ENCODE measurements at regions not wholly inside any gene's neighbourhood (a gene's known extent, or its start where the extent isn't known, plus 50 kb on each side); places are given as distances from the start of the nearest gene placed in this dataset.

DNA sequence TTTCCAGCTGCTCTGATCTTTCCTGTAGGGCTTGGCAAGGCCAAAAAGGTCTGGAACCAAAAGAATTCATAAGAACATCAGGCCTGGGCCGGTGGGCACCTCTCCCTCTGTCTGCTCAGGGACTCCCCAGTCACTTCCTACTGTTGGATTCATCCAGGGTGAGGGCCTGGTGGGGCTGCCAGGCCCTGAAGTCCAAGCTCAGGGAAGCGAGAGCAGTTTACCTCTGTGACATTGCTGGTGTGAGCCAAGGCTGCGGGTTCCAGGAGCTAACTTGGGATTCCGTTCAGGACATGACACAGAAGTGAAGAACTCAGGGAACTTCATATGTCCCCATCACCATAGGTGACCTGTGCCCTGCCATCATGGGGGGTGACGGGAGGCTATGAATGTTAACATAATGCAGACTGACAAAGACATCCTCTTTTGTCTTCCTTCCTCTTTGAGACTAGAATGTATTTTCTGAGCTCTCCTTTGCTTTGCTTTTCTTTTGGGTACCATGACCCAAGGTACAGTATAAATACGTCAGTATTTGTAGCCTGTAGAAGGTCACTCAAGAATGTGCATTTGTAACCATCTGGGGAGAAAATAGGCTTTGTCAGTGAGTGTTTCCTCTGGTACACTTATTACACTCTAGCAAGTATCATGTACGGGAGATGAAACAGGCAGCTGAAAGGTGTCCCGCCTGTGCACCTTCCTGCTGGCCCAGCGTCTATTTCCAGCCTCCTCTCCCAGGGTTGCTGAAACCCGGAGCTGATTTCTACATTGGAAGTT is 130.5 kb upstream of the SLC1A4 start:
- Mint-ChIP-seq H3K27ac (no peak overlapping the region), H3K4me1 (peaks cover 16% of the 10 kb centered on the region), H3K9me3 (no peaks in the 10 kb centered on the region), H3K4me3 (no peak overlapping the region), H3K36me3 (no peaks in the 10 kb centered on the region), H3K27me3 (peaks cover 27% of the 10 kb centered on the region)
- DNase-seq = no peak
- CTCF ChIA-PET = interaction anchor here (0.9 to 2.3 kb wide), 7 partner anchors 8 to 336 kb away, joined by 3 to 8 read pairs (median 4); no protein-coding TSS in a partner anchor

DNA sequence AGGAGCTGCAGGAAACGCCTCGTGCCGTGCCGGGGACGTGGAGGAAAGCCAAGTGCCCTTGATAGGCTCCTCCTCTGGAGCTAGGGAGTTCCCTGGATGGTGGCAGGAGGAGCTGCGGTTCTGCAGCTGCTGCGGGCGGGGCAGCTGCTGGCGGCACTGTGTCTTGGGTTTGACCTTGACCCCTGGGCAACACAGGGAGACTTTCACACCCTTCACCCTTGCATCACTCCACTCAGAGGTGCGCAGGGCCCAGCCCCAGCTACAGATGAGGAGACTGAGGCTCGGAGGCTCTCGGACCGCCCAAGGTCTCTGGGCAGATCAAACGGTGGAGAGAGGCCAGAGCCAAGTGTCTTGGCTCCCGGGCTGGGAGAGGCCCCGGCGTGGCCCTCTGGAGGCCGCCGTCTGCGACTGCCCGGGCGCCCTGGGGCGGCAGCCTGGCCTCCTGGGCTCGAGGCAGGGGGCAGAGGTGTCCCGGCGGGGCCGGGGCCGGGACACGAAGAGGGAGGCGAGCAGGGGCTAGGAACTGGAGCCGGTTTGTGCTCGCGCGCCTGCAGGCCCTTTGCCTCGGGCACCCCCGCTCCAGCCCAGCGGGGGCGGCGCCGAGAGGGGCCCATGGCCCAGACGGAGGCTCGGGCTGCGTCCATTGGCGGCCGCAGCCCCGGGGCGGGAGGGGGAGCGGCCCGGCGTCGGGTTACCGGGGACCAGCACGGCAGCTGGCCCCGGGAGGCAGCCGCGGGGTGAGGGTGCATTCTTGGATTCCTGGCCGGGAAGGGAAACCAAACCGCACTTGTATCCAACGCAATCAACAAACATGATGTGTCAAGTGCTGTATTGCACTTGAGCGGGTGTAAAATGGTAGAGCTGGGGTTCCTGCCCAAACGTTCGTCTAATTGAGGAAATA is 129.6 kb upstream of the SLC1A4 start:
- Mint-ChIP-seq H3K4me3 (no peak overlapping the region), H3K27me3 (peaks cover 26% of the 10 kb centered on the region), H3K4me1 (peaks cover 10% of the 10 kb centered on the region), H3K27ac (no peak overlapping the region), H3K9me3 (no peaks in the 10 kb centered on the region), H3K36me3 (no peaks in the 10 kb centered on the region)
- CTCF ChIA-PET = interaction anchor here (0.9 to 2.3 kb wide), 5 partner anchors 7 to 337 kb away, joined by 3 to 8 read pairs (median 4); no protein-coding TSS in a partner anchor
- peak; percentile 24 for DNase-seq

DNA sequence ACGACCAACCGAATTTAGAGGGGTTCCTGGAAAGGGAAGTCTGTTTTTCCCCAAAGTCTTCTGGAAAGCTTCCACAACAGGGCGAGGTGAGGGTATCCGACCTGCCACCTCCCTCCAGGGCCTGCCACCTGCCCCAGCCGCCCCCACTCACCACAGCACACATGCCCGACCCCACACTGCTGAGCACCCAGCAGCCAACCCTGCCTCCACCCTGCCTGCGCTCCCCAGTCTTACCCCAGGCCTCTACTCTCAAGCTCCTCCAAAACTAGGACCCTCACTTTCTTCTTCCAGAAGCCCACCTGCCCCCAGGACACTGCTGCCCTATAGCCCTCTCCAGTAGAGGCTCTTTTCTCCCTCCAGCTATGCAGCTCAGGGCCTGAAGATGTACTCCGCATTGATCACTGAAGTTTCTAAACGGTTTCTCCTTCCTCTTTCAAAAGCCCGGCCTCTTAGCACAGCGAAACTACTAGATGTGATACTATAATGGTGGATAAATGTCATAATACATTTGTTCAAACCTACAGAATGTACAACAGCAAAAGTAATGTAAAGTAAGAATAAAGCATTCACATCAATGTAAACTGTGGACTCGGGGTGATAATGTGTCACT is 128.8 kb upstream of the SLC1A4 start:
- Mint-ChIP-seq H3K36me3 (no peaks in the 10 kb centered on the region), H3K9me3 (no peaks in the 10 kb centered on the region), H3K4me1 (peaks cover 4% of the 10 kb centered on the region), H3K27me3 (peaks cover 20% of the 10 kb centered on the region), H3K4me3 (no peak overlapping the region), H3K27ac (no peak overlapping the region)
- CTCF ChIA-PET = interaction anchor here (2.3 kb wide), 1 partner anchor 337 kb away, joined by 6 read pairs; no protein-coding TSS in a partner anchor
- no peak for DNase-seq

DNA sequence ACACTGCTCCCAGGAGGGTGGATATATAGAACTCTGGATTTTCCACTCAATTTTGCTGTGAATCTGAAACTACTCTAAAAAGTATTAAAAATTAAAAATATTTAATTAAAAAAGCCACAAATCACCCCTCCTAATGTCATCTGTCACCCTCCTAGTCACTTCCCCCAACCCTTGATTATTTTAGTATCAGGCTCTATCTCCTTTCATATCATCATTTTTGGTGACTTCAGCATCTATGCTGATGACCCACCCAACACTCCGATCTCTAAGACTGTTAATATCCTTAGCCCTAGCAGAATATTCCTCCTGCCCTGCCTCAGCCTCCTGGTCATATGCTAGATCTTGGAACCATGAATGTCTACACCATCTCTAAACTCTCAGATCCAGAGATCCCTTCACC is 128.3 kb upstream of the SLC1A4 start:
- CTCF ChIA-PET = interaction anchor here (2.1 kb wide), 1 partner anchor 214 kb away, joined by 9 read pairs; no protein-coding TSS in a partner anchor
- no peaks in the 10 kb centered on the region for H3K9me3 Mint-ChIP-seq
- H3K36me3 Mint-ChIP-seq = no peaks in the 10 kb centered on the region
- peaks cover 4% of the 10 kb centered on the region for H3K4me1 Mint-ChIP-seq
- no peak overlapping the region for H3K27ac Mint-ChIP-seq
- DNase-seq = no peak
- peaks cover 22% of the 10 kb centered on the region for H3K27me3 Mint-ChIP-seq
- H3K4me3 Mint-ChIP-seq = no peak overlapping the region

DNA sequence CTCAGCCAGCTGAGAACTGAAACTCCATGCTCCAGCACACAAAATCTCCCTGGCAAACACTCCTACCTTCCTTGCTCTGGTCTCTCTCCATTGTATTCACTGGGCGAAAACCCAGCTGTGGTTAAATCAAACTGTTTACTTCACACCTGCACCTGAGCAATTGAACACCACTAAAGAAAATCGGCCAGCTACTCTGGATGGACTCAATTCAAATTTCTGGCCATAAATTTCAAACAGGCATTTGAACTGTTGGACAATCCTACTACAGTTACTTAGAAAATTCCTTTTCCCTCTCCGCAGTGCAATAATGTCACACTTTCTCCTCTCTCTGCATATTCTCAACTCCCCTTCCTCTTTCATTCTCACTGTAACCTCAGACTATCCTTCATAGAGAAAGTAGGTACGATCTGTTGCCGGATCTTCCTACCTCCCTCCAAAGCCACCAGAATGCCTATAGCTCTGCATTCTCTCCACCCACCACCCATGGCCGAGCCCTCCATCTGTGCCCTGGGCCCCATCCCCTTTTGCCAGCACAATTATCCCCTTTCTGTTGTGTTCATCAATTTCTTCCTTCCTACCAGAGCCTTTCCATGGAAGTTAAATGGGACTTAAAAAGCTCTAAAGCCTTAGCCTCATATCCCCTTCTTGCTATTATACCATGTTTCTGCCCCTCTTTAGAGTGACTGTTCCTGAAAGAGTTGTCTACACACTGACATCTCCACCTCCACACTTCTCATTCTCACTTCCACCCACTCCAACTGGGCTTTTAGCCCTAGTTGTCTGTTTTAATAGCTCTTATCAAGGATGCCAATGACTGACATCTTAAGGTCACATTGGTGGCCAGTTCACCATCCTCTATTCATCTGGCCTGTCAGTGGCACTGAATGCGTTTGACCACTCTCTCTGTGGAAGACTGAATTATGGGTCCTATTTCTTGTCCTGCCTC is 127.5 kb upstream of the SLC1A4 start:
- H3K9me3 Mint-ChIP-seq = no peaks in the 10 kb centered on the region
- CTCF ChIA-PET = interaction anchor here (0.7 to 2.1 kb wide), 7 partner anchors 111 to 907 kb away, joined by 3 to 9 read pairs (median 4); partner anchors contain the start of gene SERTAD2
- no peak overlapping the region for H3K4me3 Mint-ChIP-seq
- DNase-seq = no peak
- H3K27me3 Mint-ChIP-seq = peaks cover 29% of the 10 kb centered on the region
- H3K36me3 Mint-ChIP-seq = no peaks in the 10 kb centered on the region
- no peak overlapping the region for H3K27ac Mint-ChIP-seq
- peaks cover 4% of the 10 kb centered on the region for H3K4me1 Mint-ChIP-seq

DNA sequence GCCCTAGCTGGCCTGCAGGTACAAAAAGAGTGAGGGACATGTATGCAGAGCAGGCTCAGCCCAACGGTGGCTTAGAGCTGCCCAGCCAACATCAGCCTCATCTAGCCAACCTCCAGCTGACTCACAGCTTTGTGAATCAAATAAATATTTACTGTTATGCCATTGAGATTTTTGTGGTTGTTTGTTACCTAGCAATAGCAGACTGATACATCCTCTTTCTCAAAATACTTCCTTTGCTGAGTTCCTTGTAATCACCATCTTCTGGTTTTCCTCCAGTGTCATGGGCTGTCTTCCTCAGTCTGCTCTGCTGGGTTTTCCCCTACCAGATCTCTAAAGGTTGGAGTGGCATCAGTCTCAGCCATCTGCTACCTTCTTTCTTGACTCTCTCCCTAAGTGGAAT is 126.6 kb upstream of the SLC1A4 start:
- Mint-ChIP-seq H3K4me1 (peaks cover 4% of the 10 kb centered on the region), H3K36me3 (no peaks in the 10 kb centered on the region), H3K9me3 (no peaks in the 10 kb centered on the region), H3K27me3 (peaks cover 35% of the 10 kb centered on the region), H3K27ac (no peak overlapping the region), H3K4me3 (no peak overlapping the region)
- no peak for DNase-seq
- CTCF ChIA-PET = interaction anchor here (0.7 to 2.4 kb wide), 11 partner anchors 29 to 908 kb away, joined by 3 to 9 read pairs (median 3); partner anchors contain the start of gene SERTAD2

DNA sequence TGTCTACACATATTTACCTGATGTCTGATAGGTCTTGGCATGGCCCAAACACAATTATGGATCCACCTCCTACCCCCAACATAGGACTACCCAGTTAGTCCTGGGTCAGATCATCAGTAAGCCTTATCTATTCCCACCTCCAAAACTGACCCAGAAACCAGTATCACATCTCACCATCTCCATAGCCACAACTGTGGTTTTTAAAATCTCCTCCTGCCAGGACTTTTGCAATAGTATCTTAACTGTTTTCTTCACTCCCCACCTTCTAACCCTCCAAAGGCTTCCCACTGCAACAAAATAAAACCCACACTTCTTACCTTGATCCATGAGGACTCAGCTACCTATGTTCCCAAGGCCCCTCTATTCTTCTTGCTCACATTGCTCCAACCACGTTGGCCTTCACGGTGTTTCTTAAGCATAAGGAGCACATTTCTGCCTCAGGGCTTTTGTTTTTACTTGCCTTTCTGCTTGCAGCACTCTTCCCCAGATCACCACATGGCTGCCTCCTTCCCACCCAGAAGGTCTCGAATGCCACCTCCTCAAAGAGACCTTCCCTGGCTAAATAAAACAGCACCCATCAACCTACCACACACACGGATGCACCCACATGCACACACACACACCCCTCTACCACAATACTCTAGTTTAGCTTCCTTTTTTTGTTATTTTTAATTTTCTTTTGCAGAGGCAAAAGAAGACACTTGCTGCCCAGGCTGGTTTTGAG is 125.9 kb upstream of the SLC1A4 start:
- CTCF ChIA-PET = interaction anchor here (0.9 to 2.4 kb wide), 12 partner anchors 30 to 532 kb away, joined by 3 to 9 read pairs (median 4); partner anchors contain the start of genes AFTPH and SERTAD2
- Mint-ChIP-seq H3K4me3 (no peak overlapping the region), H3K36me3 (no peaks in the 10 kb centered on the region), H3K4me1 (peaks cover 4% of the 10 kb centered on the region), H3K27ac (no peak overlapping the region), H3K9me3 (no peaks in the 10 kb centered on the region), H3K27me3 (peaks cover 35% of the 10 kb centered on the region)
- DNase-seq = no peak

DNA sequence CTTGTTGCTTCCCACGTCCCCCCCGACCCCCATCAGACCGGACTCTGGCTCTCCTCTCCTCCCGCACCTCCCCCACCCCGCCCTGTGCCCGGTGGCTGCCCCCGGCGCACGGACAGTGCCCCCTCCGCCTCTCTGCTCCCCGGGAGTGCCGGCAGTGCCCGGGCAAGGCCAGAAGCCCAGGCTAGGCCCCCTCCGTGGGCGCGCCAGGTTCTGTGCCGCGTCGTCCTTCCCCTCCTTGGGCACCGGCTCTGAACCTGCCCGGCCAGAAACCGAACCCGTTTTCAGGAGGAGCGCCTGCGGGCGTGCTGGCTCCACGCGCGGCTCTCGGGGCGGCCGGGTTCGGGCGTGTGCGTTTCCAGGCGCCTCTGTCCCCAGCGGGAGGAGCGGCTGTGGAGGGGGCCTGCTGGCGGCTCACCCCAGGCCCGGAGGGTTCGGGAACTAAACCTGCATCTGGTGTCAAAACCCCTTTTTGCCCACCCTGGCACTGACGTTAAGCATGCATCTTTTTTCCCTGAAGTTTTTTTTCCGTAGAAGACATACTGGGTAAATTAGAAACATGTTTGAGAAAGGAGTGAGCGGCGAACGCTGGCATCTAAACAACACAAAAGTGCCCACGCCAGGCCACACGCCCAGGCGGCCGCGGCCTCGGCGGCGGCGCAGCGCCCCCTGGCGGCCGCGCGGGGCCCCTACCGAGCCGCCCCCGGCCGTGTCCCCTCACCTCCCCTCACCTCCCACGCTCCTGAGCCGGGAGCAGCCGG is 123.9 kb upstream of the SLC1A4 start:
- peak overlapping the region; percentile 66 for H3K4me3 Mint-ChIP-seq
- H3K36me3 Mint-ChIP-seq = no peaks in the 10 kb centered on the region
- H3K27me3 Mint-ChIP-seq = peaks cover 39% of the 10 kb centered on the region
- H3K27ac Mint-ChIP-seq = no peak overlapping the region
- H3K9me3 Mint-ChIP-seq = no peaks in the 10 kb centered on the region
- DNase-seq = peak; percentile 69
- CTCF ChIA-PET = interaction anchor here (0.6 to 2.4 kb wide), 6 partner anchors 214 to 342 kb away, joined by 3 to 9 read pairs (median 6); no protein-coding TSS in a partner anchor
- H3K4me1 Mint-ChIP-seq = no peaks in the 10 kb centered on the region

DNA sequence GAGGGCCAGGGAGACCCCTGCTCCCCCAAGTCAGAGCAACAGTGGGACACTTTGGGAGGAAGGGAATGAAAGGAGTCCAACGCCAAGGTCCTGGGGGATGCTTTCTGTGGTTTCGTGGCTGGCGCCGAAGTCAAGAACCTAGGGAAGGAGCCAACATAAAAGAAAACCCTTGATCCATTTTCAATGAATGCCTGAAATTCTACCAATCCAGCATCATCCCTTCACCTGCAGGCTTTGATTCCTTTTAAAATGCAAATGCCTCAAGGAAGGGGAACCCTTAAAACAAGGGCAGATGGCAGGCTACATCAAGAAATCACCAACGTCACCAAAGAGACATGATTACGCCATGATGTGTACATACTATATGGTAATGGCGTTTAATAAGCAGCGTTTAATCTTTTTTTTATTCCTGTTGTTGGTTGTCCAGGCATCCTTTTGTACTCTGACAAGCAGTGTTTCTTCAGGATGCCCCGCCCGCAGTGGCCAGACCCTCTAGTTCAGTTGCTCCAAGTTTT is 123.3 kb upstream of the SLC1A4 start:
- Mint-ChIP-seq H3K27me3 (peaks cover 39% of the 10 kb centered on the region), H3K4me3 (no peak overlapping the region), H3K36me3 (no peaks in the 10 kb centered on the region), H3K4me1 (no peaks in the 10 kb centered on the region), H3K9me3 (no peaks in the 10 kb centered on the region), H3K27ac (no peak overlapping the region)
- no peak for DNase-seq
- CTCF ChIA-PET = interaction anchor here (0.8 to 1.1 kb wide), 2 partner anchors 104 to 284 kb away, joined by 3 read pairs; no protein-coding TSS in a partner anchor

DNA sequence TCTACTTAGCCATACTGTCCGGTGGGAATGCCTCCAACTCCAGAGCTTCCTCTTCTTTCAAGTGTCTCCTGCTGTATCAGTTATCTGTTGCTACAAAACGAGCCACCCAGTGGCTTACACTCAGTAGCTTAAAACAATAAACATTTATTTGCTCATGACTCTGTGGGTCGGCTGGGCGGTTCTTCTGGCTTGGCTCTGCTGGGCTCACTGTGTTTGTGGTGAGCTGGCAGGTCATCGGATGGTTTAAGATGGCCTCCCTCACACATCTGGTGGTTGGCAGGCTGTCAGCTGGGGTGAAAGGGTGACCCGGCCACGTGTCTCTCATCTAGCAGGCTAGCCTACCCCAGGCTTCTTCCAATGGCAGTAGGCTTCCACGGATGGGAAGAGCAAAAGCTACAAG is 122.4 kb upstream of the SLC1A4 start:
- Mint-ChIP-seq H3K9me3 (no peaks in the 10 kb centered on the region), H3K4me1 (no peaks in the 10 kb centered on the region), H3K4me3 (no peak overlapping the region), H3K27ac (no peak overlapping the region), H3K27me3 (peaks cover 45% of the 10 kb centered on the region), H3K36me3 (no peaks in the 10 kb centered on the region)
- CTCF ChIA-PET = interaction anchor here (0.8 to 3.1 kb wide), 15 partner anchors 8 to 536 kb away, joined by 3 to 25 read pairs (median 4); partner anchors contain the start of gene AFTPH
- no peak for DNase-seq

DNA sequence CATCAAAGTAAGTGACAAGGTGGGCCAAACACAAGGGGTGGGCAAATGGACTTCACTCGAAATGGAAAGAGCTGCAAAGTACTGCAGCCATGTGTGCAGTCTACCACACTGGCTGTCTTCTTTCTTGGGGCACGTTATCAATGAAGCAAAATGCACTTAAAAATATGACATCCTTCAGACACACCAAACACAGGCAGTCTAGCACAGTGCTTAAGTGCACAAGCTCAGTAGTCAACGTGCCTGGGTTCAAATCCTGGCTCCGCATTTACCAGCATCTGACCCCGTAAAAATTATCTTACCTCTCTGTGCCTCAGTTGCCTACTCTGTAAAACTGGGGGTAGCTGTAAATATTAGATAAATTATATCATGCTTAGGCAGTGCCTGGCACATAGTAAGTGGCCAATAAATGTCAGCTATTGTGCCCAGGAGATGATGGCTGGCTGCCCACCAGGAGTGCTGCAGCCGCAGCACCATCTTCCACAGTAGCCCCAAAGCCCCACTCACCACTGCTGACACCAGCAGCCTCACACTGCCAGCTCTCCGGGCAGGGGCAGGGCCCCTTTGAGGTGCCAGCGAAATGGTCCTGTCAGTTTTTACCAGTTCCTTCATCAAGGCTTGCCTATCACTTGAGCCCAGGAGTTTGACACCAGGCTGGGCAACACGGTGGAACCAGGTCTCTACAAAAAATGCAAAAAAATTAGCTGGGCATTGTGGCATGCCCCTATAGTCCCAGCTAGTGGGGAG is 121.8 kb upstream of the SLC1A4 start:
- Mint-ChIP-seq H3K4me1 (no peaks in the 10 kb centered on the region), H3K36me3 (no peaks in the 10 kb centered on the region), H3K27ac (no peak overlapping the region), H3K4me3 (no peak overlapping the region), H3K9me3 (no peaks in the 10 kb centered on the region), H3K27me3 (peaks cover 45% of the 10 kb centered on the region)
- CTCF ChIA-PET = interaction anchor here (0.8 to 3.1 kb wide), 17 partner anchors 9 to 537 kb away, joined by 3 to 25 read pairs (median 4); partner anchors contain the start of gene AFTPH
- no peak for DNase-seq
